ENCODE measurements at regions not wholly inside any gene's neighbourhood (a gene's known extent, or its start where the extent isn't known, plus 50 kb on each side); places are given as distances from the start of the nearest gene placed in this dataset.

DNA sequence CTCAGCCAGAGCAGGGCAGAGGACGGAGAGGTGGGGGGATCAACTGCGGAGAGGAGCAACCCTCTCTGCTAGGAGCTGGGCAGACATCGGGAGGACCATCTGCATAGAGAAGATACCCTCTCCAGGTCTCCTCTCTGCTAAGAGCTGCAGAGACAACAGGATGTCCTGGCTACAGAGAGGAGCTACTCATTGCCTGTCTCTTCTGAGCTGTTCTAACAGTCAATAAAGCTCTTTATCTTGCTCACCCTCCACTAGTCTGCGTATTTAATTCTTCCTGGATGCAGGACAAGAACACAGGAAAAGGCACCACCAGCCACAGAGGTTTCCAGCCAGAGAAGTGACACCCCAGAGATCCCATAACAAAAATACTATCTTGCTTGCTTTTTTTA is 871.1 kb upstream of the GJE1 start:
- Mint-ChIP-seq H3K4me3 (ENCODE audit: unreplicated experiment) (no peak overlapping the region), H3K36me3 (ENCODE audit: insufficient read depth, unreplicated experiment) (no peaks in the 10 kb centered on the region), H3K27me3 (ENCODE audit: insufficient read depth, unreplicated experiment) (peaks cover 4% of the 10 kb centered on the region), H3K4me1 (ENCODE audit: low read depth, unreplicated experiment) (peaks cover 6% of the 10 kb centered on the region), H3K27ac (ENCODE audit: unreplicated experiment) (no peak overlapping the region), H3K9me3 (ENCODE audit: unreplicated experiment) (no peaks in the 10 kb centered on the region)
- POLR2A ChIA-PET = no interaction called here
- H3K4me3 ChIP-seq (ENCODE audit: low read depth, low read length) = no peak overlapping the region
- H3K36me3 ChIP-seq (ENCODE audit: control insufficient read depth, insufficient read depth, low read length) = no peaks in the 10 kb centered on the region
- intact Hi-C loops (cut with micrococcal nuclease; ENCODE audit: unreplicated experiment) = no loop called here
- TF ChIP-seq, protein P1, sequence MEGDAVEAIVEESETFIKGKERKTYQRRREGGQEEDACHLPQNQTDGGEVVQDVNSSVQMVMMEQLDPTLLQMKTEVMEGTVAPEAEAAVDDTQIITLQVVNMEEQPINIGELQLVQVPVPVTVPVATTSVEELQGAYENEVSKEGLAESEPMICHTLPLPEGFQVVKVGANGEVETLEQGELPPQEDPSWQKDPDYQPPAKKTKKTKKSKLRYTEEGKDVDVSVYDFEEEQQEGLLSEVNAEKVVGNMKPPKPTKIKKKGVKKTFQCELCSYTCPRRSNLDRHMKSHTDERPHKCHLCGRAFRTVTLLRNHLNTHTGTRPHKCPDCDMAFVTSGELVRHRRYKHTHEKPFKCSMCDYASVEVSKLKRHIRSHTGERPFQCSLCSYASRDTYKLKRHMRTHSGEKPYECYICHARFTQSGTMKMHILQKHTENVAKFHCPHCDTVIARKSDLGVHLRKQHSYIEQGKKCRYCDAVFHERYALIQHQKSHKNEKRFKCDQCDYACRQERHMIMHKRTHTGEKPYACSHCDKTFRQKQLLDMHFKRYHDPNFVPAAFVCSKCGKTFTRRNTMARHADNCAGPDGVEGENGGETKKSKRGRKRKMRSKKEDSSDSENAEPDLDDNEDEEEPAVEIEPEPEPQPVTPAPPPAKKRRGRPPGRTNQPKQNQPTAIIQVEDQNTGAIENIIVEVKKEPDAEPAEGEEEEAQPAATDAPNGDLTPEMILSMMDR (IDR thresholded peaks at IDR 0.05; ENCODE audit: insufficient read depth in 1 of 2, low read depth in 1 of 2, low read length in 1 of 2, severe bottlenecking in 1 of 2, unreplicated experiment in 1 of 2) = no peak
- H3K27me3 ChIP-seq (replicated peaks; ENCODE audit: control insufficient read depth, insufficient read depth, low read length) = no peaks in the 10 kb centered on the region
- CTCF ChIA-PET = no interaction called here
- DNase-seq = no peak
- H3K9me3 ChIP-seq = no peaks in the 10 kb centered on the region
- no TSS peak for BruUV-seq (replicated peaks)
- H3K4me1 ChIP-seq = 0 out of 2 replicates have a peak, but pooled peaks cover 4% of the 10 kb centered on the region

DNA sequence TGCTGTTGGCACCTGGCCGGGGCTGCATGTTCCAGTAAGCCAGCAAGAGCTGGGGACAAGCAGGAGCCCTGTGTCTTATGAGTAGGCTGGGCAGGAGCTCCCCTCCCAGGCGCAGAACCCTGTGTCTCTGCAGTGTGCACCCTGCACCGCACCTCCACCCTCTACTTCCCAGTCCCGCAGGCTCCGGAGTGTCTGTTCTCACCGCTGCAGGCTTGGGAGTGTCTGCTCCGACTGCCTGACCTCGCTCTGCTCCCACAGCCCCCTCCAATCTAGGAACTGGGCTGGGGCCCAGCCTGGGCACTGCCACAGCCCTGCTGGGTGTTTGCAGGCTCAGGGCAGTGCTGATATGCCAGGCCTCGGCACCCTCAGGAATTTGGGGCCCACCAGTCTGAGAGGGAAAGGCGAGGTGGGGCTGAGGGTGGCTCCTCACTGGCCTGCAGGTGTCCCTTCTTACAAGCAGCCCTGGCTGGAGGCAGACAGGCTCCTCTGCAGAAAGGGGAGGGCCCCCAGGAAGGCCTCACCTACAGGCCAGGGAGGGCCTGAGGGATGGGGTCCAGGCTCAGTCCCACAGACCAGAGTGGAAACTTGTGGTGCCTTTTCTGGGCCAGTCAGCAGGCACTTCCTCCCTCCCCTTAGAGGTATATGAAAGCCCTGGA is 871.6 kb upstream of the GJE1 start:
- H3K9me3 ChIP-seq = no peaks in the 10 kb centered on the region
- H3K4me3 ChIP-seq (ENCODE audit: low read depth, low read length) = no peak overlapping the region
- CTCF ChIA-PET = no interaction called here
- no peak for DNase-seq
- no peak overlapping the region for H3K27ac Mint-ChIP-seq (ENCODE audit: unreplicated experiment)
- no peaks in the 10 kb centered on the region for H3K36me3 Mint-ChIP-seq (ENCODE audit: insufficient read depth, unreplicated experiment)
- H3K36me3 ChIP-seq (ENCODE audit: control insufficient read depth, insufficient read depth, low read length) = no peaks in the 10 kb centered on the region
- TF ChIP-seq, protein P1 (IDR thresholded peaks at IDR 0.05; ENCODE audit: insufficient read depth in 1 of 2, low read depth in 1 of 2, low read length in 1 of 2, severe bottlenecking in 1 of 2, unreplicated experiment in 1 of 2) = no peak
- peaks cover 1% of the 10 kb centered on the region for H3K4me1 Mint-ChIP-seq (ENCODE audit: low read depth, unreplicated experiment)
- H3K27me3 ChIP-seq (replicated peaks; ENCODE audit: control insufficient read depth, insufficient read depth, low read length) = no peaks in the 10 kb centered on the region
- peaks cover 4% of the 10 kb centered on the region for H3K27me3 Mint-ChIP-seq (ENCODE audit: insufficient read depth, unreplicated experiment)
- intact Hi-C loops (cut with micrococcal nuclease; ENCODE audit: unreplicated experiment) = no loop called here
- no peaks in the 10 kb centered on the region for H3K9me3 Mint-ChIP-seq (ENCODE audit: unreplicated experiment)
- no TSS peak for BruUV-seq (replicated peaks)
- no peak overlapping the region for H3K4me3 Mint-ChIP-seq (ENCODE audit: unreplicated experiment)
- H3K4me1 ChIP-seq = 0 out of 2 replicates have a peak, but pooled peaks cover under 1% of the 10 kb centered on the region
- POLR2A ChIA-PET = no interaction called here

DNA sequence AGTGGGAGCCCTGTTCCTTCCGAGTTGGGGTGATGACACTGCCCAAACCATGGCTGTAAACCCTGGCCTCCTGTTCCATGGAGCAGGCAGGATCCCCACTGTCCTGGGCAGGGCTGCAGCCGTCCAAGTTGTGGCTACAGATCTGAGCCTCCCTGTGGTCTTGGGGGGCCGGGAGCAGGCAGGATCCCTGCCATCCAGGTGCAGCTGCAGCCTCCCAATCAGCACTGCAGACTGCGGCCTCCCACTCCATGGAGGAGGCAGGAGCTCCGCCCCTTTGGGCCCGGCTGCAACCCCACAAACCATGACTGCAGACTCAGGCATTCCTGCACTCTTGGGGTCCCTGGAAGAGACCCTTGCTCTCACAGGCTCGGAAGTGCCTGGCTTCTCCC is 872.1 kb upstream of the GJE1 start:
- Mint-ChIP-seq H3K4me3 (ENCODE audit: unreplicated experiment) (no peak overlapping the region), H3K36me3 (ENCODE audit: insufficient read depth, unreplicated experiment) (no peaks in the 10 kb centered on the region), H3K9me3 (ENCODE audit: unreplicated experiment) (no peaks in the 10 kb centered on the region), H3K27ac (ENCODE audit: unreplicated experiment) (no peak overlapping the region), H3K4me1 (ENCODE audit: low read depth, unreplicated experiment) (no peaks in the 10 kb centered on the region), H3K27me3 (ENCODE audit: insufficient read depth, unreplicated experiment) (peaks cover 4% of the 10 kb centered on the region)
- ChIA-PET CTCF (no interaction called here), POLR2A (no interaction called here)
- no peak for DNase-seq
- H3K4me1 ChIP-seq = no peaks in the 10 kb centered on the region
- H3K4me3 ChIP-seq (ENCODE audit: low read depth, low read length) = no peak overlapping the region
- no TSS peak for BruUV-seq (replicated peaks)
- TF ChIP-seq, protein P1 (IDR thresholded peaks at IDR 0.05; ENCODE audit: insufficient read depth in 1 of 2, low read depth in 1 of 2, low read length in 1 of 2, severe bottlenecking in 1 of 2, unreplicated experiment in 1 of 2) = no peak
- no peaks in the 10 kb centered on the region for H3K27me3 ChIP-seq (replicated peaks; ENCODE audit: control insufficient read depth, insufficient read depth, low read length)
- intact Hi-C loops (cut with micrococcal nuclease; ENCODE audit: unreplicated experiment) = no loop called here
- H3K9me3 ChIP-seq = no peaks in the 10 kb centered on the region
- no peaks in the 10 kb centered on the region for H3K36me3 ChIP-seq (ENCODE audit: control insufficient read depth, insufficient read depth, low read length)
